OCI-M2 (cell line): ENCODE measurements at regions not wholly inside any gene's neighbourhood (a gene's known extent, or its start where the extent isn't known, plus 50 kb on each side); places are given as distances from the start of the nearest gene placed in this dataset.

ENCODE experiments used
- DNase-seq: peaks from one replicate; lab custom pipeline; 2025; ENCODE audit not compliant: unreplicated experiment; lab: John Stamatoyannopoulos, UW

GRCh38 chr3:20916951-20917606 is 731.1 kb upstream of the SGO1 start:
- no peak for DNase-seq

GRCh38 chr3:20914310-20914709 is 728.3 kb upstream of the SGO1 start:
- no peak for DNase-seq

DNA sequence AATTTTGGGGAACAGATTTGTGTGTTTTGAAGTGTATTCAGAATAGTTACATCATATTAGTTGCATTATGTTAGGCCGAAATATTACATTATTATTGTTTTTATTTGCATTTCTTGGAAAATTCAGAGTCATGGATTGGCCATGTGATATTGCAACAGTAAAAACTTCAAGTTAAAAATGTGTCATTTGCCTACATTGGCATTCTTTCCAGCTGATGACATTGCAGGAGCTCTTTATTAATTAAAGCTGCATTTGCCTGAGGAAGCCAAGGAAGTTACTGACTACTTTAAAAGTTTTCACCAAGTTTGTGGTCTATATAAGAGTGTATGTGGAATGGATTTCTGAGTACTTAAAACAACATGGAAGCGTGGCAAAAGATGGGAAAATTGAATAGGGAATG is 726.4 kb upstream of the SGO1 start:
- DNase-seq, result no peak

DNA sequence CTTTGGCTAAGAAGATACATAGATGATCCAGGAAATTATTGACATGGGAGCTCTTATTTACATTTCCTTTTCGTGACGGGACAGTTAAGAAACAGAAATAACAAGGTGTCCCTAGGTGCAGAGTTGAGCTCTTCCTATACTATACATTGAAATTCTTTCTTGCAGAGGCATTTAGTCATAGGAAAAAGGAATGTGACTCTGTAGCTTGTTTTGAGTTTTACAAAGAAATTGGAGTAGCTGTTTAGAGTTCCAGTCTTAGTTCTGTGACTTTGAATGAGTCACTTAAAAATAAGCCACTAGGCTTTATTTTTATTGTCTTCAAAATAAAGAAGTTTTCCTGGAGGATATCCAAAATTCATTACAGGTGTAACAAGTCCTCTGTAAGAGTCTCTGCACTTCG is 723.5 kb upstream of the SGO1 start:
- DNase-seq, result no peak

- DNase-seq, result no peak
Measured at GRCh38 chr3:20905210-20905805, 719.3 kb upstream of the SGO1 start.

DNA sequence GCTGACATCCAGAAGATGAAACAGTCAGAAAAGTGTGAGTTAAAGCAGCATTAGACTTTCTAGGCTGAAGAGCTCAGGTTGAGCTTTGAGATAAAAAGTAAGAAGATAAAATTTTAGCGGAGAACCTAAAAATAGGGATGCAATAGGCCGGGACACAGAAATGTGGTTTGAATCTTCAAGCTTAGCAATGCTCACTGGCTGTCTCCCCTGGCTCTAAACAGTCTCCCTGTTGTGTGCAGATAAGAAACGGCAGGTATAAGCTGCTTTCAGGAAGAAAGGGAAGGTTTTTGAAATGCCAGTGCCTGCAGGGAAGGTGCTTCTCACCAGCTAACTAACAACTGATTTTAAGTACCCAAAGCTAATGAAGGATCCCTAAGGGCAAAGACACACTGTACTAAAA is 718.7 kb upstream of the SGO1 start:
- DNase-seq, result no peak

DNA sequence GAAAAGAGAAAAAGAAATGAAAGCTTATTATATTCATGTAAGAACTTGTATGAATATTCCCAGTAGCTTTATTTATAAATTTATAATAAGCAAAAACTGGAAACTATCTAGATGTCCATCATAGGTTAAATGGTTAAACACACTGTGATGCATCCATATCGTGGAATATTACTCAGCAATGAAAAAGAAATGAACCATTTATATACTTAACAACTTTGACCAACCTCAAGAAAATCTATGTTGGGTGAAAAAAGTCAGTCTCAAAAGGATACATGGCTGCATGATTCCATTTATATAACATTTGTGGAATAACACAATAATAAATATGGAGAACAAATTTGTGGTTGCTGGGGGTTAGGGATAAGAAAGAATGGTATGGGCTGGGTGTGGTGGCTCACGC is 713.0 kb upstream of the SGO1 start:
- no peak for DNase-seq

DNA sequence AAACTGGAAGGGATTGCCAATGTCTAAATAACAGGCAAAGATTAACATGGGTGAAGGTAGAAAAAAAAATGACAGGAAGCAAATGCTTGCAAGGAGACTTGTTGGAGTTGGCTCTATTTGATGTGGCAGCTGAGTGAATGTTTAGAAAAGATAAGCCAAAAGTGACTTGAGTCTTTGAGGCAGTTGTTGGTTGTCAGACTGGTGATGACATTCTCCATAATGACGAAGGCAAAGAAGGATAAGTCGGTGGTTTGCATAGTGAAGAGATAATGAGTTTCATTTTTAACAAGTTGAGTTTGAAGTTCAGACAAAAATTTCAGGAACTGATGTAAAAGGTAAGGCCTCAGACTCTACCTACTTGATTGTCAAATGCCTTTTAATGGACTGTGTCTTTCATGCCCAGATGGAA is 704.1 kb upstream of the SGO1 start:
- DNase-seq, result no peak

GRCh38 chr3:20878691-20879090 is 692.7 kb upstream of the SGO1 start:
- DNase-seq, result no peak

DNA sequence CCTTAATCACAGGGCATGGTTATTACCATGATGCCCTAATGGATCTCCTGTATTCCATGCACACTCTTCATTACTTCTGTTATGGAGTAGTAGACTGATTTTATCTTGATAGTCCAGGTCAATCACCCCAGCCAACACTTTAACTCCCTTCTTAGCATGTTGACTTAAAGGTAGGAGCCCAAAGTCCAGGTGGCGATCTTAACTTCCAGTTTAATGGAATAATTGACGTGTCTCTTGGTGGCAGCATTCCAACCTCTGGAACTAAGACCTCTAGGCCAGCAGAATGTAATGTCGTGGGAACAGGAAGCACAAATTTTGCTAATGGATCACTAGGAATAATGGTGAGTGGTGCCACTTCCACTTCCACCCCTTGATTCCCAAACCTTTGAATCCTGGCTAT is 687.2 kb upstream of the SGO1 start:
- DNase-seq, result no peak

DNA sequence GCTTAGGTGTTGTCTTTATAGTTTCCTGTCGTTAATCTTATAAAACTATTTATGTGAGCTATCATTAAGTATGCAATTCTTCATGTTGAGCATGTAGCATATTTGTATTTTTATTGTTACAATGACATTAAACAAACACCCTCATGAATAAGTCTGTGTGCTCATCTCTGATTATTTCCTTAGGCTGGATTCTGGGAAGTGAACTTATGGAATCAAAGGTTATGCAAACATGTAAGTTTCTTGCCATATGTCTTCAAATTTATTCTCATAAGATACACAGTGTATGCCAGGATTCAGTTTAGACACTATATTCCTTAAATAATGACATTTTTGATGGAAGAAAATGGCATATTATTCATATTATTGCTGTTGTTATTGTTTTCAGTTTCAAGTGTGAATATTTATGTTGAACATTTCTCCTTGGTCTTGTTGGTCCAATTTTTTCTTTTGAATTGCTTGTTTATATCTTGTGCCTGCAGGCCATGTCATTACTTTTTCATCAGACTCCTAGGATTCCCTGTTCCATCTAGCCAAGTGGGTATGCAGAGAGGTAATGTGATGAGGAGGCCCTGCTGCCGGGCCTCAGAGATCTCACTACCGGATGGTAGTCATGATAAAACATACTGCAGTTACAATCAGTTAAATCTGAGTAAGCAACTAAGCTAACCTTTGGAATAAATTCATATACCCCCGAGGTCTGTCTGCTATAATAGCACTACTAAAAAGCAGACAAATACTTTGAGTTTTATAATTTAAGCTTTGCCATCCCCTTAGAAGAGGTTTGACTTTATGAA is 684.3 kb upstream of the SGO1 start:
- DNase-seq, result no peak

- no peak for DNase-seq
Measured at GRCh38 chr3:20865803-20866202, 679.8 kb upstream of the SGO1 start.

DNA sequence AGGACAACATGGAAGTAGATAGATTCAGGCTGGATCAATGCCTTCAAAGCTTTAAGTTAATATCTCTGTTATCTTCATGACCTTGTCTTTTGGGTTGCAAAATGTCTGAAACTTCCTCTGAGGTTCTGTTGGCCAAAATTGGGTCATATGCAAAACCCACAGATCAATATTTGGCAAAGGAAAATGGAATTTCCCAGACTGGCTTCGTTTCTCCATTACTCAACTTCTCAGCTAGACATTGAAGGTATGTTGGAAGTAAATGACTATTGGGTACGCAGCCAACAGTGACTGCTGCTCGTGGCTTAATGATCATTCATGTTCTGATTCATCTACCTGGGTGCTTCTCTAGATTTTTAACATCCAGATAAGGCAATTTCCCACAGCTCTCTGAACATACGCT is 675.4 kb upstream of the SGO1 start:
- DNase-seq, result no peak

DNA sequence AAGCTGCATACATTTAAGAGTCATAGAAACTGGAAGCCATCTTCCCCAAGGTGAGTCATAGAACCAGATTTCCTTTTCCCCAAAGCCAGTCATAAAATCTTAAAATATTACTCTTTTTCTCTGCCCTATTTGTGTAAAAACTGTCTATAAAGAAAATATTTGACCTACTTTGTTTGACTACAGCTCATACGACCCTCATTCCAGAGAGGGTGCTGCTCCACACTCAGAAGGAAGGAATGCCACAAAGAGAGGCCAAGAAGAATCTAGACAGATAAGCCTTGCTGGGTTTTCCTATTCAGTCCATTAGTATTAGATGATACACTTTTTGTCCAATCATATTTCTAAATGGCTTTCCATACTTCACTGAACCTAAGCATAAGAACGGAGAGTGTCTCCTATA is 671.6 kb upstream of the SGO1 start:
- DNase-seq, result no peak

- no peak for DNase-seq
Measured at GRCh38 chr3:20853890-20854289, 667.9 kb upstream of the SGO1 start.

- no peak for DNase-seq
Measured at GRCh38 chr3:20852712-20853111, 666.7 kb upstream of the SGO1 start.

GRCh38 chr3:20849975-20850374 is 664.0 kb upstream of the SGO1 start:
- no peak for DNase-seq

- no peak for DNase-seq
Measured at GRCh38 chr3:20846832-20847231, 660.8 kb upstream of the SGO1 start.

DNA sequence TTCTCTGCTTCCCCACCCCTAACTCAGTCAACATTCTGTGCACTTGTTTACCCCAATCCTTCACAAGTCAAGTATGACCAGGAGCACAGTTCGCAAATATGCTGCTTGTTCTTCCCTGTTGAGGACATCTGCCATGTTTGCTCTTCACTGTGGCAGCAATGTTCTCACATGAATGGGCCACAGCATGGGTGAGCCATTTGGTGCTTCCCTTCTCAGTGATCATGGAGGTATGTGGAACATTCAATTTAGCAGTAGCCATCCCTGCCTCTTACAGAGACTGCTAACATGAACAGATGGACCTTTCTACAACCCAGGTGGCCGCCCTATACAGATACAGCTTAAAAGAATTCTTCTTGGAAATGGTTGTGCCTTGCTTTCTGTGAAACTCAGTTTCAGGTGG is 660.1 kb upstream of the SGO1 start:
- no peak for DNase-seq

- DNase-seq, result no peak
Measured at GRCh38 chr3:20844851-20845250, 658.8 kb upstream of the SGO1 start.

GRCh38 chr3:20842594-20843436 is 656.8 kb upstream of the SGO1 start:
- no peak for DNase-seq

DNA sequence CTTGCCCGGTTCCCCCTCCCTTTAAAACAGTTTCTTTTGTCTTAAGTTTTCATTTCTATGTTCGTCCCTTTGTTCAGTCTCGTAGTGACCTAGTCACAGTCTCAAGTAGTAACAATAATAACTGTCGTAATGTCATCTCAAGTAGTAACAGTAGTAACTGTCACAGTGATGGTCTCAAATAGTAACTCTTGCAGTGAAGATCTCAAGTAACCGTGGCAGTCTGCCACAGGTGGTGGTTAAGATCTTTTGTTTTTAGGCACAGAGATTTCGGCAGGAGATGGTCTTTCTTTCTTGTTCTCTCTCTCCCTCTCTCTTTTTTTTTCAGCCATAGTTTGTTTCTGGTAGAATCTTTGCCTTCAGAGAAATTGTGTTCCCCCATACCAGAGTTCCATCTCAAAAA is 656.0 kb upstream of the SGO1 start:
- no peak for DNase-seq
